HUES48 (cell line): ENCODE measurements at regions not wholly inside any gene's neighbourhood (a gene's known extent, or its start where the extent isn't known, plus 50 kb on each side); places are given as distances from the start of the nearest gene placed in this dataset.

Experiments used
- H3K27ac ChIP-seq: one replicate; pipeline ENCODE4 v1.7.0; 2013; ENCODE audit warnings: low read depth, low read length, inconsistent platforms
- H3K27me3 ChIP-seq: 2 replicates; pipeline ENCODE4 v1.6.1; 2013; ENCODE audit warnings: mild to moderate bottlenecking, low read length; ENCODE audit not compliant: control insufficient read depth, insufficient read depth
- H3K36me3 ChIP-seq: 2 replicates; pipeline ENCODE4 v1.6.1; 2013; ENCODE audit warnings: low read length; ENCODE audit not compliant: control insufficient read depth, insufficient read depth
- H3K4me1 ChIP-seq: 2 replicates; pipeline ENCODE4 v1.6.1; 2013; ENCODE audit warnings: mild to moderate bottlenecking, low read length; ENCODE audit not compliant: control insufficient read depth, insufficient read depth
- H3K4me3 ChIP-seq: 2 replicates; pipeline ENCODE4 v1.5.1; 2013; ENCODE audit warnings: mild to moderate bottlenecking, low read depth, low read length
- H3K9ac ChIP-seq: 2 replicates; pipeline ENCODE4 v1.6.1; 2013; ENCODE audit warnings: mild to moderate bottlenecking, low read depth, low read length, moderate library complexity
- H3K9me3 ChIP-seq: 2 replicates; pipeline ENCODE4 v1.6.1; 2013; ENCODE audit warnings: low read length; ENCODE audit not compliant: control insufficient read depth, insufficient read depth

DNA sequence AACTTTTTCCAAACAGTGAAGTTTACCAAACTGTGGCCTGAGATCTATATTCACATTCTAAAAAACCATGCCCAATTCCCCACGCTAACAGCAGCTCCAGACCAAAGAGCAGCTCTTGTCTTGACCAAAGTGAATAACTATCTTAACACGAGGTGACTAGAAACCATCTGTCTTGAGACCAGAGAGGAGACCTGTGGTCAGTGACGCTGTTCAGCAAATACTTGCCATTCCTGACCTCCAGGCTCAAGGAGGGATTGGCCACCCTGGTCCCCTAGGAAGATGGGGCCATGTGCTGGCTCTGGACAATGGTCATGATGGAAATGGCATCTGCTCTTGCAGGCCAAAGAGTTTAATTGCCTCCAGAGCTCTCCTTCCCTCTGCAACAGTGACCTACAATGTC is 104.4 kb upstream of the CD93 start:
- no peaks in the 10 kb centered on the region for H3K4me1 ChIP-seq
- H3K4me3 ChIP-seq = no peak overlapping the region
- H3K27ac ChIP-seq = no peak overlapping the region
- no peaks in the 10 kb centered on the region for H3K36me3 ChIP-seq
- no peaks in the 10 kb centered on the region for H3K27me3 ChIP-seq
- H3K9me3 ChIP-seq = 0 out of 2 replicates have a peak, but pooled peaks cover 5% of the 10 kb centered on the region
- no peak overlapping the region for H3K9ac ChIP-seq

DNA sequence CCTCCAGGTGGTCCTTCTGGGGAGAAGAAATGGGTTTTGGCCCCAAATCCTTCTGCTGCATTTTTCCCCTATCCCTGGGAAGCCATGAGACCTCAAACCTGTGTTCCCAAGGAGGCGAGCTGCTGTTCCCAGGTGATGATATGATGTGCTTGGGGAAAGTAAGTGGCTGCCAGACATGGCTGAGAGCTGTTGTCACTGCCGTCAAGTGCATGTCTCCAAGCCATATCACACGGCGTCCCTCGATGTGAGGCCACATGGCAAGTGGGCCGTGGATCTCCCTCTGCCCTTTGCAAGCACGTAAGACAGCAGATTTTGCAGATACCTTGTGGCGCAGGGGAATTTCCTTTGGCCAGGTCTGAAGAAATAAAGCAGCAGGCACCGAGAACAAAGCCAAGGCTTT is 103.7 kb upstream of the CD93 start:
- Histone ChIP-seq H3K4me1 (no peaks in the 10 kb centered on the region), H3K27ac (no peak overlapping the region), H3K36me3 (no peaks in the 10 kb centered on the region), H3K27me3 (no peaks in the 10 kb centered on the region), H3K4me3 (no peak overlapping the region), H3K9me3 (0 out of 2 replicates have a peak, but pooled peaks cover 5% of the 10 kb centered on the region), H3K9ac (no peak overlapping the region)

DNA sequence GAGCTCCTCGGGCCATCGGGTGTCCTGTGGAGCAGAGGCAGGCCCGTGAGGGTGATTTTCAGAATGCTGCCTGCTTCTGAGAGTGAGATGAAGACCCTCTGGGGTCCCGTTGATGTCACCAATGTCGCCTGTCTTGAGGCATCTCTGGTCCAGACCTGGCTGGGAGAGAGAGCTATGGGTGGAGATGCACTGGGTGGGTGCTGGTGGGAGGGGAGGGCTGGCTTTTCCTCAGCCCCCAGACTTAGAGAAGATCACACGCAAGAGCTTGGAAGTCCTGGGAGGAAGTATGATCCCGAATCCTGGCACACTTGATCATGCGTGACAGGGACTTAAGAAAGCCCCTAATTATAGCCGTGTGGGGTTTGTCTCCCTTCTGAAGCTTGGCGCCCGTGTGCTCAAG is 103.2 kb upstream of the CD93 start:
- Histone ChIP-seq H3K27me3 (no peaks in the 10 kb centered on the region), H3K27ac (no peak overlapping the region), H3K36me3 (no peaks in the 10 kb centered on the region)

DNA sequence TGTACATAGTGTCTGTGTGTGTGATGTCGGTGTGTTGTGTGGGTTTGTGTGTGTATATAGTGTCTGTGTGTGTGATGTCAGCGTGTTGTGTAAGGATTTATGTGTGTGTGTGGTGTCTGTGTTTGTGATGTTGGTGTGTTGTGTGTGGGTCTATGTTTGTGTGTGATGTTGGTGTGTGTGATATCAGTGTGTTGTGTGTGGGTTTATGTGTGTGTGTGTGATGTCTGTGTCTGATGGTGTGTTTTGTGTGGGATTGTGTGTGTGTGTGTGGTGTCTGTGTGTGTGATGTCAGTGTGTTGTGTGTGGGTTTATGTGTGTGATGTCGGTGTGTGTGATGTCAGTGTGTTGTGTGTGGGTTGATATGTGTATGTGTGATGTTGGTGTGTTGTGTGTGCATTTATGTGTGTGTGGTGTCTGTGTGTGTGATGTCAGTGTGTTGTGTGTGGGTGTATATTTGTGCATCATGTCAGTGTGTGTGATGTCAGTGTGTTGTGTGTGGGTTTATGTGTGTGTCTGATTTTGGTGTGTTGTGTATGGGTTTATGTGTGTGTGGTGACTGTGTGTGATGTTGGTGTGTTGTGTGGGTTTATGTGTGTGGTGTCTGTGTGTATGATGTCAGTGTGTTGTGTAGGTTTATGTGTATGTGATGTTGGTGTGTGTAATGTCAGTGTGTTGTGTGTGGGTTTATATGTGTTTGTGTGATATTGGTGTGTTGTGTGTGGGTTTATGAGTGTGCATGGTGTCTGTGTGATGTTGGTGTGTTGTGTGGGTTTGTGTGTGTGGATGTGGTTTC is 102.4 kb upstream of the CD93 start:
- Histone ChIP-seq H3K27me3 (no peaks in the 10 kb centered on the region), H3K27ac (no peak overlapping the region), H3K9me3 (0 out of 2 replicates have a peak, but pooled peaks cover 5% of the 10 kb centered on the region), H3K4me3 (no peak overlapping the region), H3K4me1 (no peaks in the 10 kb centered on the region), H3K9ac (no peak overlapping the region), H3K36me3 (no peaks in the 10 kb centered on the region)

More for the DNA sequence above, 103.2 kb upstream of the CD93 start:
- no peaks in the 10 kb centered on the region for H3K4me1 ChIP-seq
- H3K9ac ChIP-seq = no peak overlapping the region
- H3K9me3 ChIP-seq = 0 out of 2 replicates have a peak, but pooled peaks cover 5% of the 10 kb centered on the region
- no peak overlapping the region for H3K4me3 ChIP-seq

DNA sequence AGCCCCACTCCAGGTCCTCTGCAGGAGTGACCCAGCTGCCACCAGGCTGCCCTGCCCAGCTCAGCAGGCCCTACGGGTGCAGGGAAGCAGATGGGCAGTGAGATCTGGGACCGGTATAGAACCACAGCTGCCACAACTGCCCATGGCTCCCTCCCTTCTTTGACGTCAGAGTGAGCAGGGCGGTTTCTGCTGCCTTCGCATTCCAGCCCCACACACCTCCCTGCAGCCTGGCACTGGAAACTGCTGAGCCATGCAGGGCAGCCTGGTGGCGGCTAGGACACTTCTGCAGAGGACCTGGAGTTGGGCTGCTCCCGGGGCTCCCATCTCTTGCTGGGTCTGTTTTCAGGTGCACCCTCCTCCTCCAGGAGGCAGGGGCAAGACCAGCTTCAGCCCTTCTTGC is 101.6 kb upstream of the CD93 start:
- Histone ChIP-seq H3K9me3 (0 out of 2 replicates have a peak, but pooled peaks cover 5% of the 10 kb centered on the region), H3K27me3 (no peaks in the 10 kb centered on the region), H3K27ac (no peak overlapping the region), H3K36me3 (no peaks in the 10 kb centered on the region), H3K4me1 (no peaks in the 10 kb centered on the region), H3K9ac (no peak overlapping the region), H3K4me3 (no peak overlapping the region)

DNA sequence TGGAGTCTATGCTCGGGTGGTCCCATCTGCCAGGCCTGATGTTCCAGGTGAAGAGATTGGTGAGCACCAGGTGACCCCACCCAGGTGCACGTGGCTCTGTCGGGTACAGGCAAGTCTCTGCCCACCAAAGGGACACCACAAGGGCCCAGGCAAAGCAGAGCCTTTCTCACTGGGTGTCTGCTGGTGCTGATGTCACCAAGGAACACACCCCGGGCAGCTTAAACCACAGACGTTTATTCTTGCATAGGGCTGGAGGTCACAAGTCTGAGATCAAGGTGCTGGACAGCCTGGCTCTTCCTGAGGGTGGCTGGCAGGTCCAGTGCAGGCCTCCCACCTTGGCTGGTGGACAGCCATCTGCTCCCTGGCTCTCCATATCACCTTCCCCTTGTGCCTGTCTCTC is 100.7 kb upstream of the CD93 start:
- Histone ChIP-seq H3K4me1 (no peaks in the 10 kb centered on the region), H3K9me3 (0 out of 2 replicates have a peak, but pooled peaks cover 5% of the 10 kb centered on the region), H3K27me3 (no peaks in the 10 kb centered on the region), H3K27ac (no peak overlapping the region), H3K9ac (no peak overlapping the region), H3K4me3 (no peak overlapping the region), H3K36me3 (no peaks in the 10 kb centered on the region)

DNA sequence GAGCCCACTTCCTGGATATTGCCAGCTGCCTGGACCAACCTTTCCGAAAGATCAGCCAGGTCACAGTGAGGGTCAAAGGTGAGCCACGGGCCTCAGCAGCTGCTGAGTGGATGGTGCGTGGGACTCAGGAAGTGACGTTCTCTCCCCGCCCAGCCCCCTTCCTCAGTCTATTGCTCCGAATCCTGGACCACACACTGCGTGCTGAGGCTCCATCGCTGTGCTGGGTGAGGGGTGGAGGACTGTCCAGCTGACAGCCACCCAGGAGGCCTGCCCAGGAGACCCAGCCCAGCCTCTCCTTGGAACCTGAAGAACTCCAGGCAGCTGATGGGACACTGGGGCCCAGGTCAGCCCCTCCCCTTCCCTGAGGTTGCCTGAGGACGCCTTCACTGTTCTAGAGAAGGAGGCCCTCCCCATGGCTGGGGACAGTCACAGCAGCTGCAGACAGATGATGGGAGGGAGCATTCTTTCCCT is 94.4 kb upstream of the CD93 start:
- Histone ChIP-seq H3K9ac (no peak overlapping the region), H3K4me1 (no peaks in the 10 kb centered on the region), H3K4me3 (no peak overlapping the region), H3K27me3 (no peaks in the 10 kb centered on the region), H3K9me3 (no peaks in the 10 kb centered on the region), H3K36me3 (no peaks in the 10 kb centered on the region), H3K27ac (no peak overlapping the region)

DNA sequence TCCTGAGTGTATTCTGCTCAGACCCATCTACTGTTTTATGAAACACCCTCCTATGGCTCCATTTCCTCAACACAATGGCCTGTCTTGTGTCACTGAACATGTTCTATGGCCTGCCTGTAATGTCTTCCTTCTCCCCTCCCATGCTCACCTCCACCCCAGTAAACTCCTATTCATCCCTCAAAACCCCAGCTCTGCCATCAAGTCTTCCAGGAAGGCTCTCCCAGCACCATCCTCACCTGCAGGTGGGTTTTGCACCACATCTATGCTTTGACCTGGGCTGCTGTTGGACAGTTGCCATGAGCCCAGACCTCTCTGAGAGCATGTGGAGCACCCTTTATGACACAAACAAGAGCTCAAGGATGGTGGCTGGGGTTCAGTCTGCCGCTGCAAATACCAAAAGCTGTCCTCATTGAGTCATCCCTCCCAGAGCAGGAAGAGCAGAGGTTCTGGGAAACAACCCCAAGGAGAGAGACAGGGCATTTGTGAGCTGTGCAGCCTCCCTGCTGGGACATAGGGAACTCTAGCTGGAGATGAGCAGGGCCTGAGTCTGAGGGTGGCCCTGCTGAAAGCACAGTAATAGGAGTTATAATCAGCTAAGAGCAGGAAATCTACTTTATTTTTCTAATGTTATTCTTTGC is 93.8 kb upstream of the CD93 start:
- Histone ChIP-seq H3K36me3 (no peaks in the 10 kb centered on the region), H3K4me1 (no peaks in the 10 kb centered on the region), H3K27ac (no peak overlapping the region), H3K4me3 (no peak overlapping the region), H3K9me3 (no peaks in the 10 kb centered on the region), H3K9ac (no peak overlapping the region), H3K27me3 (no peaks in the 10 kb centered on the region)

DNA sequence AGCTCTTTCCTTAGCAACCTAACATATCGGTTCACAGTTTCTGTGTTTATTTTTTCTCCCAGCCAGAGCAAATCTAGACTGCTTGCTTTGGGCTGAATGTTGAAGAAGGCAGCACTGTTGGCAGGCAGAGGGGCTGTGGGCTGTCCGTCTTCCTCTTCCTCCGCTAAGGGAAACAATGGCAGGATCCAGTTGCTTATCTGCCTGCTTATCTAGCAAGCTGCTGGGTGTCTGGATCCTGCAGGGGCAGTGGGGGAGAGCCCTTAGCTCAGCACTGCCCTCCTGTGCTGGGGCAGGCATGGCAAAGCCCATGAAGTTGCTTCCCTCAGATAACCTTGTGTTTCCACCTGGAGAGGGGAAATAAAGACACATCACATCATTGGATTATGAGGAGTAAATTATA is 92.7 kb upstream of the CD93 start:
- no peaks in the 10 kb centered on the region for H3K4me1 ChIP-seq
- no peaks in the 10 kb centered on the region for H3K27me3 ChIP-seq
- H3K27ac ChIP-seq = no peak overlapping the region
- H3K9me3 ChIP-seq = no peaks in the 10 kb centered on the region
- H3K36me3 ChIP-seq = no peaks in the 10 kb centered on the region
- H3K9ac ChIP-seq = no peak overlapping the region
- no peak overlapping the region for H3K4me3 ChIP-seq

DNA sequence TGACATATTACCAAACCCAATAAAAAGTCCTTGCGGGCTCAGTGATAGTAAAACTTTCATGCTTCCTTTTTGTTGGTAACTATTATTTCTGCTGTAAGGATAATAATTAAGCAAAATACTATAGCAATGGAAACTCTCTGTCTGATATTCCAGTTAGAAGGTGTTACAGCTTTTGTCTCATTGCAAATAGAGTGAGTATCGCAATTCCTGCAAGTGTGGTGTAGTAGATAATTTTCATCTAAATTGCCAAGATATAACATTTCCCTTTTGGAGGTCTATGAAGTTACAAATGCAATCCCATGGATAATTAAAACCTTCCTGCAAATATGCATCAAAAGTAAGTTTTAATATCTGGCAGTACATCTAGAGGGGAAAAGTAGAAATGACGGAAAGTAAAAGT is 88.7 kb upstream of the CD93 start:
- Histone ChIP-seq H3K36me3 (no peaks in the 10 kb centered on the region), H3K9me3 (no peaks in the 10 kb centered on the region), H3K27me3 (no peaks in the 10 kb centered on the region), H3K4me1 (no peaks in the 10 kb centered on the region), H3K9ac (no peak overlapping the region), H3K4me3 (no peak overlapping the region), H3K27ac (no peak overlapping the region)

DNA sequence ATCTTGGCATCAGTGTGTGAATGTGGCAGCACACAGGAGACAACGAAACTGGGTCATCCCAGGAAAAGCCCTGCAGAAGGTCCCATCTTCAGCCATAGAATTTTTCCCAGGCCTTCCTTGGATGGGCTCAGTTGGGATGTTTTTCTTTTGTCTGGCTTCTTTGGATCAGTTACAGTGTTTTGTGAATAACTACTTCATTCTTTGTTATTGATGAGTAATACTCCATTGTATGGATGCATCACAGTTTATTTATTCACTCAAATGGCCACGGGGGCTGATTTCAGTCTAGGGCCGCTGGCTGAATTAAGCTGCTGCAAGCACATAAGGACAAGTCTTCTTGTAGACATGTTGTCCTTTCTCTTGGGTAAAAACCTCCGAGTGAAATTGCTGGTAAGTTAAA is 81.3 kb upstream of the CD93 start:
- H3K9me3 ChIP-seq = no peaks in the 10 kb centered on the region
- no peaks in the 10 kb centered on the region for H3K27me3 ChIP-seq
- no peaks in the 10 kb centered on the region for H3K36me3 ChIP-seq
- H3K27ac ChIP-seq = no peak overlapping the region
- H3K4me3 ChIP-seq = no peak overlapping the region
- H3K9ac ChIP-seq = no peak overlapping the region
- no peaks in the 10 kb centered on the region for H3K4me1 ChIP-seq
